NCI-H187 (cell line): ENCODE measurements at regions not wholly inside any gene's neighbourhood (a gene's known extent, or its start where the extent isn't known, plus 50 kb on each side); places are given as distances from the start of the nearest gene placed in this dataset.
"Not testable (repeated sequence)": the region's sequence is repeated elsewhere in the genome, so short reads cannot be mapped to it uniquely, and the experiment has no call there.

ENCODE experiments used
- DNase-seq, 2 experiments: peaks; one replicate each; lab custom pipeline; 2025; lab: John Stamatoyannopoulos, UW

GRCh38 chr7:159209429-159209828 is 64.8 kb upstream of the VIPR2 start:
- no peak for DNase-seq

GRCh38 chr7:159207951-159208350 is 63.3 kb upstream of the VIPR2 start:
- DNase-seq = no peak

GRCh38 chr7:159207393-159207792 is 62.7 kb upstream of the VIPR2 start:
- DNase-seq = no peak

GRCh38 chr7:159205833-159206232 is 61.2 kb upstream of the VIPR2 start:
- no peak for DNase-seq

- DNase-seq = no peak
These were observed 60.0 kb upstream of the VIPR2 start for GRCh38 chr7:159204664-159205063.

- DNase-seq = not testable (repeated sequence)
These were observed 58.6 kb upstream of the VIPR2 start for GRCh38 chr7:159203253-159203652.

- DNase-seq = no peak
These were observed 57.2 kb upstream of the VIPR2 start for GRCh38 chr7:159201722-159202330.

- no peak for DNase-seq
These were observed 55.8 kb upstream of the VIPR2 start for GRCh38 chr7:159200421-159200820.

GRCh38 chr7:159198016-159198724 is 53.5 kb upstream of the VIPR2 start:
- DNase-seq = no peak

- DNase-seq = peak; percentile 36 to 38
These were observed 52.7 kb upstream of the VIPR2 start for GRCh38 chr7:159197066-159197975.

GRCh38 chr7:159196584-159196983 is 51.9 kb upstream of the VIPR2 start:
- DNase-seq = no peak

GRCh38 chr7:159195946-159196345 is 51.3 kb upstream of the VIPR2 start:
- no peak for DNase-seq
